ENCODE measurements at regions not wholly inside any gene's neighbourhood (a gene's known extent, or its start where the extent isn't known, plus 50 kb on each side); places are given as distances from the start of the nearest gene placed in this dataset.

DNA sequence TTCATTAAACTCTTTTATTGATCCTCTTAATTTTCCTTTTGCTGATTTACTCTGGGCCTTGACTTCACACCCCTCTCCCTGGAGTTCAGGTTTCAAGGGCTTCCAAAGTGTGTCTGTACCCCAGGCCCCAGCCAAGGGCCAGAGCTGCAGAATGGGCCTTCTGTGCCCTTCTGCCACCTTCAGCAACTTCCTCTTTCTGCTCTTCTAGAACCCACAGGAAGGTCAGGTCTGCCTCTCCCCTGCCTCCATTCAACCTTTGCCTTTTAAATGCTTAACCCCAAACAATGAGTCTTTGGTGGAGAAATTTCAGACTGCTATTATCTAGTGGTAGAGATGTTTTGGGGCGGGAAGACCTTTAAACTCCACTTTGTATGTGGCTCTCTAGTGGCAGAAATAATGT, 63.1 kb downstream of the TSN start:
- H3K79me2 ChIP-seq (ENCODE audit: control insufficient read depth, low read length), result no peaks in the 10 kb centered on the region
- H3K4me2 ChIP-seq (ENCODE audit: low read length), result peak overlapping the region; percentile 75
- TF ChIP-seq, protein P1, sequence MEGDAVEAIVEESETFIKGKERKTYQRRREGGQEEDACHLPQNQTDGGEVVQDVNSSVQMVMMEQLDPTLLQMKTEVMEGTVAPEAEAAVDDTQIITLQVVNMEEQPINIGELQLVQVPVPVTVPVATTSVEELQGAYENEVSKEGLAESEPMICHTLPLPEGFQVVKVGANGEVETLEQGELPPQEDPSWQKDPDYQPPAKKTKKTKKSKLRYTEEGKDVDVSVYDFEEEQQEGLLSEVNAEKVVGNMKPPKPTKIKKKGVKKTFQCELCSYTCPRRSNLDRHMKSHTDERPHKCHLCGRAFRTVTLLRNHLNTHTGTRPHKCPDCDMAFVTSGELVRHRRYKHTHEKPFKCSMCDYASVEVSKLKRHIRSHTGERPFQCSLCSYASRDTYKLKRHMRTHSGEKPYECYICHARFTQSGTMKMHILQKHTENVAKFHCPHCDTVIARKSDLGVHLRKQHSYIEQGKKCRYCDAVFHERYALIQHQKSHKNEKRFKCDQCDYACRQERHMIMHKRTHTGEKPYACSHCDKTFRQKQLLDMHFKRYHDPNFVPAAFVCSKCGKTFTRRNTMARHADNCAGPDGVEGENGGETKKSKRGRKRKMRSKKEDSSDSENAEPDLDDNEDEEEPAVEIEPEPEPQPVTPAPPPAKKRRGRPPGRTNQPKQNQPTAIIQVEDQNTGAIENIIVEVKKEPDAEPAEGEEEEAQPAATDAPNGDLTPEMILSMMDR (IDR thresholded peaks at IDR 0.05; ENCODE audit: low read depth, low read length, poor library complexity, severe bottlenecking), result no peak
- TF ChIP-seq EZH2phosphoT487 (IDR thresholded peaks at IDR 0.05; ENCODE audit: borderline replicate concordance, low read length), result no peak
- peak overlapping the region; percentile 31 for H3K4me3 ChIP-seq (ENCODE audit: low read length)
- H3K4me1 ChIP-seq (ENCODE audit: control insufficient read depth, low read length), result peaks cover 88% of the 10 kb centered on the region
- no peaks in the 10 kb centered on the region for H3K9me2 ChIP-seq (replicated peaks; ENCODE audit: control insufficient read depth, low read length)
- H3F3A ChIP-seq (ENCODE audit: control insufficient read depth, insufficient read depth), result peaks cover 50% of the 10 kb centered on the region
- H3K27me3 ChIP-seq (ENCODE audit: control insufficient read depth, low read length), result no peaks in the 10 kb centered on the region
- peaks cover 9% of the 10 kb centered on the region; the same call in 1 of the 2 replicates for H3K9me3 ChIP-seq (ENCODE audit: control insufficient read depth, insufficient read depth, low read length)
- H3K36me3 ChIP-seq (ENCODE audit: control insufficient read depth, low read length), result 0 out of 2 replicates have a peak, but pooled peaks cover 5% of the 10 kb centered on the region
- no peaks in the 10 kb centered on the region for H4K20me1 ChIP-seq (ENCODE audit: control insufficient read depth, insufficient read depth, low read depth, low read length)
- H3K27ac ChIP-seq (ENCODE audit: low read depth, low read length), result peak overlapping the region; percentile 89

DNA sequence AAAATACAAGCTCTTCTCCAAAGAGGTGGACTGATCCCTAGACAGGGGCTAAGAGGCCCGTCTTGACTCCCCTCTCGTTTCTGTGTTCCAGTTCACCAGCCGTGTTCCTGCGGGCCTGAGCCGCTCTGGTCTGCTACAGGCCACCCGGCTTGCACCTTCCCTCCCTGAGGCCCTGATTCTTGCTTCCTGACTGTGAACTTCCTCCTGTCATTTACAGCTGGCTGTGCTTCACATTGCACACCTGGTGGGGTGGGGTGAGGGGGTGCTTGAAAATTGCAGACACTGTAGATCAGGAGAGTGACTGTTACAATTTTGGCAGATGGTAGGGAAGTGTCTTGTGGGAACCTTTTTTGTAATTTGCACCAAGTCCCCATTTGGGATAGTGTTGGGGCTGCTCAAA, 64.4 kb downstream of the TSN start:
- Histone ChIP-seq H3K4me1 (ENCODE audit: control insufficient read depth, low read length) (peaks cover 78% of the 10 kb centered on the region), H4K20me1 (ENCODE audit: control insufficient read depth, insufficient read depth, low read depth, low read length) (no peaks in the 10 kb centered on the region), H3K36me3 (ENCODE audit: control insufficient read depth, low read length) (0 out of 2 replicates have a peak, but pooled peaks cover 5% of the 10 kb centered on the region), H3K4me3 (ENCODE audit: low read length) (peak overlapping the region; percentile 58), H3K4me2 (ENCODE audit: low read length) (peak overlapping the region; percentile 75), H3K79me2 (ENCODE audit: control insufficient read depth, low read length) (no peaks in the 10 kb centered on the region), H3K27ac (ENCODE audit: low read depth, low read length) (peak overlapping the region; percentile 89), H3K27me3 (ENCODE audit: control insufficient read depth, low read length) (no peaks in the 10 kb centered on the region), H3K9me2 (replicated peaks; ENCODE audit: control insufficient read depth, low read length) (no peaks in the 10 kb centered on the region), H3K9me3 (ENCODE audit: control insufficient read depth, insufficient read depth, low read length) (peaks cover 9% of the 10 kb centered on the region; the same call in 1 of the 2 replicates), H3F3A (ENCODE audit: control insufficient read depth, insufficient read depth) (peaks cover 41% of the 10 kb centered on the region)
- TF ChIP-seq, protein P1 (IDR thresholded peaks at IDR 0.05; ENCODE audit: low read depth, low read length, poor library complexity, severe bottlenecking), result no peak
- TF ChIP-seq EZH2phosphoT487 (IDR thresholded peaks at IDR 0.05; ENCODE audit: borderline replicate concordance, low read length), result no peak

DNA sequence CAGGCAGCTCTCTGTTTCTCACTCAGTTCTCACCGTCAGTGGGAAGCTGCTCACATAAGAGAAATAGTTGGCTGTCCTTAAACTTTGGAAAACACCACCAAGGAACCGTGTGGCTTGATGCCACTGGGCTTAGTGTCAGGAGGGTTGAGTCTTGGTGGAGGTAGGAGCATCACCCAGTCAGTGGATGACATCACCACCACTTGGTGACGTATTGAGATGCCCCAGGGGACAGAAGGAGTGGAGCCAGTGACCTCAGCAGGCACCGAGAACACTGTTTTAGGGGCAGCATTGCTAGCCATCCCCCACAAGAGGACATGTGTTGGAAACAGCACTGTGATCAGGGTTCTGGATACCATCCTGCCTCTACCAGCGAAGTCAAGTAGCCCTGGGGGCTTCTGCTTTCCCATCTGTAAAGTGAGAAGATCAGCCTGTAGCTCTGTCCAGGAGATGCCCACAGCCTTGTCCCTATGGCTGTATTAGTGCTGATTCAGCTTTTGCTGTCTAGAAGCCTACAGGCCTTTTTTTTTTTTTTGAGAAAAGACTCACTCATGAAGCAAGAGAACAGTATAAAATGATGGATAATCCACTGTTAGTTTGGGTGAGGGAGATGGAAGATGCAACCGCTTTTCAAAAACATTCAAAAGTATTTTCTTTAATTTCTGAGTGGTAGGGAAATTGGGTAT, 66.2 kb downstream of the TSN start:
- Histone ChIP-seq H3K36me3 (ENCODE audit: control insufficient read depth, low read length) (0 out of 2 replicates have a peak, but pooled peaks cover 5% of the 10 kb centered on the region), H3K79me2 (ENCODE audit: control insufficient read depth, low read length) (no peaks in the 10 kb centered on the region), H3K27me3 (ENCODE audit: control insufficient read depth, low read length) (no peaks in the 10 kb centered on the region), H4K20me1 (ENCODE audit: control insufficient read depth, insufficient read depth, low read depth, low read length) (no peaks in the 10 kb centered on the region), H3K9me3 (ENCODE audit: control insufficient read depth, insufficient read depth, low read length) (peaks cover 9% of the 10 kb centered on the region; the same call in 1 of the 2 replicates), H3K4me3 (ENCODE audit: low read length) (no peak overlapping the region), H3F3A (ENCODE audit: control insufficient read depth, insufficient read depth) (peaks cover 24% of the 10 kb centered on the region), H3K9me2 (replicated peaks; ENCODE audit: control insufficient read depth, low read length) (no peaks in the 10 kb centered on the region), H3K4me1 (ENCODE audit: control insufficient read depth, low read length) (peaks cover 70% of the 10 kb centered on the region), H3K4me2 (ENCODE audit: low read length) (no peak overlapping the region), H3K27ac (ENCODE audit: low read depth, low read length) (no peak overlapping the region)
- TF ChIP-seq, protein P1 (IDR thresholded peaks at IDR 0.05; ENCODE audit: low read depth, low read length, poor library complexity, severe bottlenecking), result no peak
- TF ChIP-seq EZH2phosphoT487 (IDR thresholded peaks at IDR 0.05; ENCODE audit: borderline replicate concordance, low read length), result no peak
